ENCODE measurements at regions not wholly inside any gene's neighbourhood (a gene's known extent, or its start where the extent isn't known, plus 50 kb on each side); places are given as distances from the start of the nearest gene placed in this dataset.

GRCh38 chr14:89628521-89628920 is 211.5 kb upstream of the FOXN3 start:
- H3K4me1 ChIP-seq, result no peaks in the 10 kb centered on the region
- H3K27ac ChIP-seq, result no peak overlapping the region
- ATAC-seq (no peak), DNase-seq (no peak)
- no peaks in the 10 kb centered on the region for H3K27me3 ChIP-seq
- TF ChIP-seq CTCF (IDR thresholded peaks at IDR 0.05), result no peak
- H3K9me3 ChIP-seq, result no peaks in the 10 kb centered on the region
- intact Hi-C loops (cut with DNase I), result no loop called here
- H3K4me3 ChIP-seq, result no peak overlapping the region
- H3K36me3 ChIP-seq, result no peaks in the 10 kb centered on the region

- no peaks in the 10 kb centered on the region for H3K36me3 ChIP-seq
- DNase-seq, result no peak
- no peaks in the 10 kb centered on the region for H3K9me3 ChIP-seq
- H3K27ac ChIP-seq, result no peak overlapping the region
- H3K4me1 ChIP-seq, result no peaks in the 10 kb centered on the region
- ATAC-seq, result no peak
- no peaks in the 10 kb centered on the region for H3K27me3 ChIP-seq
- no peak for TF ChIP-seq CTCF (IDR thresholded peaks at IDR 0.05)
- H3K4me3 ChIP-seq, result no peak overlapping the region
- intact Hi-C loops (cut with DNase I), result no loop called here
Observed at GRCh38 chr14:89626233-89626806, 209.3 kb upstream of the FOXN3 start.

- ATAC-seq, result no peak
- no peak for TF ChIP-seq CTCF (IDR thresholded peaks at IDR 0.05)
- intact Hi-C loops (cut with DNase I), result no loop called here
Observed at GRCh38 chr14:89625731-89626232, 208.7 kb upstream of the FOXN3 start.

GRCh38 chr14:89625244-89625713 is 208.2 kb upstream of the FOXN3 start:
- ATAC-seq (no peak), DNase-seq (no peak)
- Histone ChIP-seq H3K27me3 (no peaks in the 10 kb centered on the region), H3K9me3 (no peaks in the 10 kb centered on the region), H3K27ac (no peak overlapping the region), H3K4me1 (no peaks in the 10 kb centered on the region), H3K36me3 (no peaks in the 10 kb centered on the region), H3K4me3 (no peak overlapping the region)
- intact Hi-C loops (cut with DNase I), result no loop called here
- no peak for TF ChIP-seq CTCF (IDR thresholded peaks at IDR 0.05)

More at GRCh38 chr14:89625731-89626232, 208.7 kb upstream of the FOXN3 start:
- no peaks in the 10 kb centered on the region for H3K4me1 ChIP-seq
- H3K4me3 ChIP-seq, result no peak overlapping the region
- H3K36me3 ChIP-seq, result no peaks in the 10 kb centered on the region
- no peaks in the 10 kb centered on the region for H3K27me3 ChIP-seq
- DNase-seq, result no peak
- H3K27ac ChIP-seq, result no peak overlapping the region
- H3K9me3 ChIP-seq, result no peaks in the 10 kb centered on the region

- no peak for DNase-seq
- H3K4me3 ChIP-seq, result no peak overlapping the region
- no peak for TF ChIP-seq CTCF (IDR thresholded peaks at IDR 0.05)
Observed at GRCh38 chr14:89624500-89625156, 207.6 kb upstream of the FOXN3 start.

More at GRCh38 chr14:89624500-89625156, 207.6 kb upstream of the FOXN3 start:
- Histone ChIP-seq H3K27ac (no peak overlapping the region), H3K27me3 (no peaks in the 10 kb centered on the region), H3K36me3 (no peaks in the 10 kb centered on the region), H3K9me3 (no peaks in the 10 kb centered on the region), H3K4me1 (peaks cover 3% of the 10 kb centered on the region)
- intact Hi-C loops (cut with DNase I), result no loop called here
- no peak for ATAC-seq

All from upper lobe of right lung (tissue), 1 donor.